AG09309 (cell line): ENCODE measurements at regions not wholly inside any gene's neighbourhood (a gene's known extent, or its start where the extent isn't known, plus 50 kb on each side); places are given as distances from the start of the nearest gene placed in this dataset.
"Not testable (repeated sequence)": the region's sequence is repeated elsewhere in the genome, so short reads cannot be mapped to it uniquely, and the experiment has no call there.

Source experiments
- DNase-seq: peaks from one replicate; pipeline ENCODE4 v3.0.0-alpha.2; 2010; ENCODE audit warnings: low read depth
- H3K4me3 ChIP-seq: 2 replicates; pipeline ENCODE4 v1.5.1; 2011; ENCODE audit warnings: mild to moderate bottlenecking, low read depth, low read length, moderate library complexity; ENCODE audit not compliant: control insufficient read depth
- CTCF ChIP-seq: IDR thresholded peaks from 2 replicates; pipeline ENCODE4 v1.5.1; 2011; ENCODE audit warnings: mild to moderate bottlenecking, low read depth, low read length, inconsistent platforms; ENCODE audit not compliant: insufficient read depth, control insufficient read depth; ENCODE audit errors: missing control alignments

DNA sequence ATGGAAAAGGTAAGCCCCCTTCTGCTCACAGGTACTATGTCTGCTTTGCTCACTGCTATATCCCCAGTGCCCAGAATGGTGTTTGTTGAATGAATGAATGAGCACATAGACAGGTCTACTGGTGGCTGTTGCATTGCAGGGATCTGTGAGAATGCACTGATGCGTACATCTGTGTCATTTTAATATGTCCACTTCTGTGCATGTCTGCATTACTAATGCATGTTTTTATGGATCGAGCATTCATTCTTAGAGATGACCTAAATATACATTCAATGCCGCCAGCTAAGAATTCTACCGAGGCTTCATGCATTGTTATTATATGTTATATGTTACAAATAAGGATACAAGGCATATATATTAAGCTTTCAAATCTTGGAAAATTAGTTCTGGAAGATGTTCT is 73.8 kb downstream of the SPRING1 start:
- no peak for DNase-seq
- H3K4me3 ChIP-seq: no peak overlapping the region
- TF ChIP-seq CTCF: no peak

DNA sequence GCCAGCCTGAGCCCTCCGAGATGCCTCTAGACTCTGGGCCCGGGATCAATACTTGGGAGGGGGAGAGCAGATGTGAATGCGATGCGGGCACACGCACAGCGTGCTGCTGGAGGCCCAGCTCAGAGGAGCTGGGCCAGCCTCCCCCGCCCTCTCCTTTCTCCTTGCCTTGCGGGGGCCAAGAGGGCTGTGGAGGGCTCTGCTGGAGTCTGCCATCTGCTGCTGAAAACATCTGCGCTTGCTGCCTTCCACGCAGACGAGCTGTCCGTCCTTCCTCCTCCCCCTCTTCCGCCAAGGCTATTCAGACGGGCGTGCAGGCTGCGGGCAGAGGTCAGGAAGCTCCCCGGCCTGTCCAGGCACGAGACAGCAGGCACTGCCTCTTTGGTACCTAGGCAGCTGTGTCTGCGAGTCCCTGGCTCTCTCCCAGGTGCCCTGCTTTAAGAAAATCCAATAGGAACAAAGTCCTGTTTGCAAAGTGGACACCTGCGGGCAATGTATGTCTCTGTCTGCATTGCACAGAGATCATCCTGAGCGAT is 75.2 kb downstream of the SPRING1 start:
- no peak overlapping the region for H3K4me3 ChIP-seq
- no peak for DNase-seq
- TF ChIP-seq CTCF: no peak

GRCh38 chr12:116661341-116661740 is 76.5 kb downstream of the SPRING1 start:
- no peak for TF ChIP-seq CTCF

DNA sequence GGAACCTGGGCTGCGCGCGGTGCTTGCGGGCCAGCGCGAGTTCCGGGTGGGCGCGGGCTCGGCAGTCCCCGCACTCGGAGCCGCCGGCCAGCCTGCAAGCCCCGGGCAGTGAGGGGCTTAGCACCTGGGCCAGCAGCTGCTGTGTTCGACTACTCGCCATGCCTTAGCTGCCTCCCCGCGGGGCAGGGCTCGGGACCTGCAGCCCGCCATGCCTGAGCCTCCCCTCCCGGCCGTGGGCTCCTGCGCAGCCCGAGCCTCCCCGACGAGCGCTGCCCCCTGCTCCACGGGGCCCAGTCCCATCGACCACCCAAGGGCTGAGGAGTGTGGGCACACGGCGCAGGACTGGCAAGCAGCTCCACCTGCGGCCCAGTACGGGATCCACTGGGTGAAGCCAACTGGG is 77.1 kb downstream of the SPRING1 start:
- not testable (repeated sequence) for DNase-seq, H3K4me3 ChIP-seq

More at GRCh38 chr12:116661341-116661740, 76.5 kb downstream of the SPRING1 start:
- H3K4me3 ChIP-seq: no peak overlapping the region
- no peak for DNase-seq

DNA sequence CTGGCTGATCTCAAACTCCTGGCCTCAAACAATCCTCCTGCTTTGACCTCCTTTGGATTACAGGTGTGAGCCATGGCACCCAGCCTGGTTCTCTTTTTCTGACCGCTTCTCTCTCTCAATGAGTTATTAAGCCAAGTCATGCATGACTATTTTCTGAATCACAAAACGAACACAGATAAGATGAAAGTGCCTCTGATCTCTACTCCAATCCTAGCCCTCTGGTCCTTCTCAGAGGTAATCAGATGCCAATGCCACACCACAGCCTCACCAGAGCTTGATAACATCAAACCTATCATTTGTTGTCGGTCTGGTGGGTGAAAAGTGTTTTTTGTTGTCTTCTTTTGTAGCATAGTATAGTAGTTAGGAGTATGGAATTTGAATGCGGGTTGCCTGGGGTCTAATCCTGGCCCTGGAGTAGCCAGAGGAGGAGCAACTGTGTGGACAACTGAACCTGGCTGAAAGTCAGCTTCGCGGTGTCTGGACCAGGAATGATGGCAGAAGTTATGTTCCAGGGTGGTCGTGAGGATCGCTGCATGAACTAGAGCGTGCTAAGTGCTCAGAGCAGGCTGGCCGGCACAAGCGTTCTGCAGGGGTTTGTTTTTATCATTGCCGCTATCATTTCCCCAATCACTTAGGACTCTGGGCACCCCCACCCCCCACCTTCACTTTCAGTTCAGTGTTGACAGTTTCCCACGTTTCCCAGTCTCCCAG is 77.9 kb downstream of the SPRING1 start:
- no peak for TF ChIP-seq CTCF
- DNase-seq: no peak
- no peak overlapping the region for H3K4me3 ChIP-seq

DNA sequence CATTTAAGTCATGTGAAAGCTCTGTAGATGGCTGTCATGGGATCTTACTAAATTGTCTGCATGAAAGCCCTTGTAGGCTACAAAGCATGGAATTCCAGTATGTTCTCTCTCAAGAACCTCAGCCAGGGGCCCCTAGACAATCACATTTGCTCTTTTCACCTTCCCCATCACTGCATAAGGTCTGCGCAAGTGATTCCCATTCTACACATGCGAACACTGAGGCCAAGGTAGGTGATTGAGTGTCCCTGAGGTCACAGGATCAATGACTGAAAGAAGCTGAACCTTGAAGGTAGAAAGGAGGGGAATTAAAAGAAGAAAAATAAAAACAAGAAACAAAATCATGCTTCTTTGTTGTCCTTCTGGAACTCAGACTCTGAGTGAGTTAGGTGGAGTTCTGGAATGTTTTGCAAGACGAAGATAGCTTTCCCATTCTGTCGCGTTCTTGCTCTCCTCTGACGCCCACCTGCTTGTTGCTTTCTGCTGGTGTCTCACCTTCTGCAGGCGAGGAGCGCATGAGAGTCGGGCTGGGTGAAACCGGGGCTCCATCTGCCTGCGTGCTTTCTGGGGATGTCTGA is 79.9 kb downstream of the SPRING1 start:
- DNase-seq: no peak
- H3K4me3 ChIP-seq: peak overlapping the region; percentile 35
- no peak for TF ChIP-seq CTCF

GRCh38 chr12:116656306-116656705 is 81.6 kb downstream of the SPRING1 start:
- H3K4me3 ChIP-seq: no peak overlapping the region
- TF ChIP-seq CTCF: no peak
- no peak for DNase-seq
